ENCODE measurements at regions not wholly inside any gene's neighbourhood (a gene's known extent, or its start where the extent isn't known, plus 50 kb on each side); places are given as distances from the start of the nearest gene placed in this dataset.

- Histone ChIP-seq H3K27me3 (ENCODE audit: insufficient read depth in 3 of 3, low read length in 2 of 3) (no peaks in the 10 kb centered on the region), H3K36me3 (ENCODE audit: insufficient read depth in 1 of 2, low read depth in 1 of 2) (no peaks in the 10 kb centered on the region), H3K4me1 (peaks cover 20% of the 10 kb centered on the region)
Measured at GRCh38 chr1:11338284-11338924, 65.4 kb downstream of the UBIAD1 start.

GRCh38 chr1:11339346-11340232, 66.6 kb downstream of the UBIAD1 start:
- Histone ChIP-seq H3K36me3 (ENCODE audit: insufficient read depth in 1 of 2, low read depth in 1 of 2) (no peaks in the 10 kb centered on the region), H3K4me1 (peaks cover 20% of the 10 kb centered on the region), H3K4me3 (peak overlapping the region; percentile 53), H3K9me3 (no peaks in the 10 kb centered on the region), H3K27me3 (ENCODE audit: insufficient read depth in 3 of 3, low read length in 2 of 3) (no peaks in the 10 kb centered on the region), H3K27ac (peak overlapping the region; percentile 74)
- TF ChIP-seq CTCF (IDR thresholded peaks at IDR 0.05), result no peak
- intact Hi-C loops (cut with DNase I), result loop anchor here in 1 of 2 donors (5.0 kb wide), 2 partner anchors 52 to 303 kb away; no protein-coding TSS in a partner anchor
- DNase-seq (peak; percentile 78 to 93), ATAC-seq (peak; percentile 98 to 99 (median 99))
- WGBS, 3 donors, result 5 to 13% (median 8%) methylated on average over 24 of the region's 24 CpGs

More at GRCh38 chr1:11338284-11338924, 65.4 kb downstream of the UBIAD1 start:
- TF ChIP-seq CTCF (IDR thresholded peaks at IDR 0.05), result no peak
- Histone ChIP-seq H3K9me3 (no peaks in the 10 kb centered on the region), H3K4me3 (no peak overlapping the region), H3K27ac (no peak overlapping the region)
- no peak for DNase-seq
- 44 to 55% (median 47%) methylated on average over 10 of the region's 10 CpGs for WGBS, 3 donors
- ATAC-seq, result no peak
- intact Hi-C loops (cut with DNase I), result loop anchor here in 1 of 2 donors (5.0 kb wide), 2 partner anchors 51 to 304 kb away; no protein-coding TSS in a partner anchor

GRCh38 chr1:11340233-11340632, 67.2 kb downstream of the UBIAD1 start:
- Histone ChIP-seq H3K36me3 (ENCODE audit: insufficient read depth in 1 of 2, low read depth in 1 of 2) (no peaks in the 10 kb centered on the region), H3K4me1 (peaks cover 20% of the 10 kb centered on the region), H3K27me3 (ENCODE audit: insufficient read depth in 3 of 3, low read length in 2 of 3) (no peaks in the 10 kb centered on the region), H3K4me3 (peak overlapping the region; percentile 53), H3K9me3 (no peaks in the 10 kb centered on the region), H3K27ac (peak overlapping the region; percentile 74)
- TF ChIP-seq CTCF (IDR thresholded peaks at IDR 0.05), result no peak
- WGBS, 3 donors, result 10 to 16% (median 13%) methylated on average over 4 of the region's 4 CpGs
- intact Hi-C loops (cut with DNase I), result no loop called here
- ATAC-seq (peak in 2 of 4 donors; percentile 18 to 26), DNase-seq (no peak)

DNA sequence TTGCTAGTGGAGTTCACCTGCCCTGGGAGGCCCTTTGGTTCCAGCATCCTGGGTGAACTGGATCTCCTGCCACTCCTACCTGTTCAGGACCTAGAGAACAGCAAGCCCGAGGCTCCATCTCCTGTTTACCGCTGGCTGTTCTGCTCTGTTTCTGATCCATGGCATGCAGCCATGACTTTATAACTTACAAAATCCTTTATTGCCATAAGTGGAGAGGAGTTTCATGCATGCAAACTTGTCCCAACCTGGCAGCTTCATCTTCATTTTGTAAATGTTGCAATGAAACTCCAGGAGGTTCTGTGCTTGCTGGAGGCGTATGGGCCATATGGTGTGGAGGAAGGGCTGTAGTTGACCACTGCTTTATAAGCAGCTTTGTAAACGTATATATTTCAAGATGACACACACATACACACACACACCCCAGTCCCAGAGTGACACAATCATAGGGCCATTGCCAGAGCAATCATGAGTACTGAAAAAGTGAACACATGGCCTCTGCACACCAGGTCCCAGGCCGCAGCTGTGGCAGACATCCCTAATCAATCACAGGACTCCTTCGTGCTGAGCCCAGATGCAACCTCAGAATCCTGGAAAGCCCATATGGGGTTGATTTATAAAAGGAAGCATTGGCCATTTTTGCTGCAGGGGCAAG, 69.0 kb downstream of the UBIAD1 start:
- no peak overlapping the region for H3K4me3 ChIP-seq
- no peak for DNase-seq
- H3K9me3 ChIP-seq, result no peaks in the 10 kb centered on the region
- 63 to 80% (median 66%) methylated on average over 6 of the region's 6 CpGs for WGBS, 3 donors
- no peak for ATAC-seq
- no peaks in the 10 kb centered on the region for H3K36me3 ChIP-seq (ENCODE audit: insufficient read depth in 1 of 2, low read depth in 1 of 2)
- H3K27me3 ChIP-seq (ENCODE audit: insufficient read depth in 3 of 3, low read length in 2 of 3), result no peaks in the 10 kb centered on the region
- intact Hi-C loops (cut with DNase I), result no loop called here
- TF ChIP-seq CTCF (IDR thresholded peaks at IDR 0.05), result no peak
- peaks cover 20% of the 10 kb centered on the region for H3K4me1 ChIP-seq
- H3K27ac ChIP-seq, result no peak overlapping the region

Data from psoas muscle (tissue), 7 donors.